IMR-90 (cell line): ENCODE measurements at regions not wholly inside any gene's neighbourhood (a gene's known extent, or its start where the extent isn't known, plus 50 kb on each side); places are given as distances from the start of the nearest gene placed in this dataset.

ENCODE experiments used
- ATAC-seq: fragments of 200-7000 bp; cut with Tn5 transposase; 2 replicates; pipeline ENCODE4 v1.9.1; 2020; ENCODE audit warnings: low read depth, mild to moderate bottlenecking, moderate library complexity
- BruUV-seq: library from RNA; stranded (reverse); fragments of 400-500 nt; replicated peaks from 2 replicates; lab custom pipeline; 2021; lab: Mats Ljungman, UMichigan
- CTCF ChIA-PET: fragments of 300-600 bp; formaldehyde crosslinking; extraction: SDS; loops from one replicate; lab custom pipeline; 2021; ENCODE audit warnings: antibody characterized with exemption; lab: Yijun Ruan, JAX
- POLR2A ChIA-PET: fragments of 300-600 bp; sonication (Branson Sonifier 250); formaldehyde crosslinking; loops from one replicate; lab custom pipeline; 2022; ENCODE audit warnings: antibody characterized with exemption; ENCODE audit not compliant: unreplicated experiment; lab: Charles Lee
- DNase-seq: peaks from one replicate; pipeline ENCODE4 v3.0.0; 2013
- H2AFZ ChIP-seq: replicated peaks from 2 replicates; pipeline ENCODE3; 2013; ENCODE audit warnings: low read length, mild to moderate bottlenecking; ENCODE audit not compliant: poor library complexity
- H2AK5ac ChIP-seq: 2 replicates; pipeline ENCODE4 v1.6.1; 2013; ENCODE audit warnings: low read depth, low read length, inconsistent platforms
- H2AK9ac ChIP-seq: replicated peaks from 2 replicates; pipeline ENCODE3; 2013; ENCODE audit warnings: mild to moderate bottlenecking, low read depth, low read length, moderate library complexity; ENCODE audit not compliant: poor library complexity
- H2BK120ac ChIP-seq: 2 replicates; pipeline ENCODE4 v1.6.1; 2013; ENCODE audit warnings: low read depth, low read length, inconsistent platforms
- H2BK15ac ChIP-seq: 3 replicates; pipeline ENCODE4 v1.6.1; 2013; ENCODE audit warnings: low read depth, low read length, inconsistent platforms
- H2BK20ac ChIP-seq: 2 replicates; pipeline ENCODE4 v1.6.1; 2013; ENCODE audit warnings: low read depth, mild to moderate bottlenecking, inconsistent platforms, low read length, moderate library complexity
- H2BK5ac ChIP-seq: 2 replicates; pipeline ENCODE4 v1.6.1; 2013; ENCODE audit warnings: mild to moderate bottlenecking, low read depth, low read length, inconsistent platforms; ENCODE audit not compliant: poor library complexity, severe bottlenecking
- H3K14ac ChIP-seq: replicated peaks from 2 replicates; pipeline ENCODE4 v1.6.1; 2013; ENCODE audit warnings: low read depth, low read length, inconsistent platforms
- H3K18ac ChIP-seq: 2 replicates; pipeline ENCODE4 v1.6.1; 2013; ENCODE audit warnings: low read depth, low read length, control low read depth
- H3K23ac ChIP-seq: 2 replicates; pipeline ENCODE4 v1.6.1; 2013; ENCODE audit warnings: low read depth, low read length, inconsistent platforms
- H3K27ac ChIP-seq: 2 replicates; pipeline ENCODE4 v1.5.1; 2013; ENCODE audit warnings: mild to moderate bottlenecking, control low read depth, low read length; ENCODE audit not compliant: insufficient read depth
- H3K27me3 ChIP-seq: 2 replicates; pipeline ENCODE4 v1.6.1; 2013; ENCODE audit warnings: low read length; ENCODE audit not compliant: control insufficient read depth, insufficient read depth
- H3K36me3 ChIP-seq: 2 replicates; pipeline ENCODE4 v1.6.1; 2013; ENCODE audit warnings: low read length, mixed read lengths; ENCODE audit not compliant: control insufficient read depth, insufficient read depth
- H3K4ac ChIP-seq: 2 replicates; pipeline ENCODE4 v1.6.1; 2013; ENCODE audit warnings: low read depth, low read length, inconsistent platforms
- H3K4me1 ChIP-seq: 2 replicates; pipeline ENCODE4 v1.6.1; 2013; ENCODE audit warnings: low read length, mixed read lengths; ENCODE audit not compliant: control insufficient read depth, insufficient read depth
- H3K4me2 ChIP-seq: 2 replicates; pipeline ENCODE4 v1.6.1; 2013; ENCODE audit warnings: low read depth, mild to moderate bottlenecking, control low read depth, low read length, moderate library complexity
- H3K4me3 ChIP-seq: 2 replicates; pipeline ENCODE4 v1.5.1; 2013; ENCODE audit warnings: low read depth, mild to moderate bottlenecking, control low read depth, low read length, moderate library complexity; ENCODE audit not compliant: insufficient read depth
- H3K56ac ChIP-seq: 2 replicates; pipeline ENCODE4 v1.6.1; 2013; ENCODE audit warnings: low read length, inconsistent platforms; ENCODE audit not compliant: insufficient read depth; ENCODE audit errors: extremely low read depth
- H3K79me1 ChIP-seq, 2 experiments: 2 replicates each; pipeline ENCODE4 v1.6.1; 2013; ENCODE audit warnings: low read length in 2 of 2, inconsistent platforms in 1 of 2, low read depth in 1 of 2
- H3K9ac ChIP-seq: 2 replicates; pipeline ENCODE4 v1.6.1; 2013; ENCODE audit warnings: low read depth, low read length, control low read depth
- H3K9me1 ChIP-seq: 2 replicates; pipeline ENCODE4 v1.6.1; 2013; ENCODE audit warnings: low read length, inconsistent platforms; ENCODE audit not compliant: insufficient read depth
- H3K9me3 ChIP-seq: 2 replicates; pipeline ENCODE4 v1.6.1; 2013; ENCODE audit warnings: low read length; ENCODE audit not compliant: control insufficient read depth, insufficient read depth
- H4K20me1 ChIP-seq: 2 replicates; pipeline ENCODE4 v1.6.1; 2013; ENCODE audit warnings: low read length, inconsistent platforms; ENCODE audit not compliant: insufficient read depth
- H4K5ac ChIP-seq: 2 replicates; pipeline ENCODE4 v1.6.1; 2013; ENCODE audit warnings: mild to moderate bottlenecking, low read depth, low read length, control low read depth
- H4K8ac ChIP-seq, 2 experiments: 2 replicates each; pipeline ENCODE4 v1.6.1; 2013; ENCODE audit warnings: low read depth in 2 of 2, low read length in 2 of 2, control low read depth in 1 of 2, inconsistent platforms in 1 of 2
- H4K91ac ChIP-seq: 2 replicates; pipeline ENCODE4 v1.6.1; 2013; ENCODE audit warnings: low read depth, low read length, inconsistent platforms; ENCODE audit not compliant: insufficient read depth
- BHLHE40 ChIP-seq: fragments of 150-350 bp; IDR thresholded peaks from 2 replicates; pipeline ENCODE4 v1.6.1; 2016; ENCODE audit warnings: mild to moderate bottlenecking, low read depth, low read length
- CEBPB ChIP-seq: IDR thresholded peaks from 2 replicates; pipeline ENCODE4 v1.6.1; 2012; ENCODE audit warnings: low read depth, low read length, improper control_type of control experiment
- CHD1 ChIP-seq: IDR thresholded peaks from 2 replicates; pipeline ENCODE4 v1.6.1; 2012; ENCODE audit warnings: low read depth, low read length, improper control_type of control experiment
- CTCF ChIP-seq: conservative IDR thresholded peaks from 2 replicates; pipeline ENCODE4 v1.5.1; 2012; ENCODE audit warnings: mild to moderate bottlenecking, low read depth, low read length, improper control_type of control experiment
- ELK1 ChIP-seq: fragments of 150-350 bp; IDR thresholded peaks from 2 replicates; pipeline ENCODE4 v1.6.1; 2016; ENCODE audit warnings: low read depth, mild to moderate bottlenecking, low read length, moderate library complexity, borderline replicate concordance
- FOS ChIP-seq: fragments of 150-350 bp; IDR thresholded peaks from 2 replicates; pipeline ENCODE4 v1.6.1; 2016; ENCODE audit warnings: low read depth, low read length
- MAFK ChIP-seq: IDR thresholded peaks from 2 replicates; pipeline ENCODE4 v1.6.1; 2012; ENCODE audit warnings: low read depth, low read length, improper control_type of control experiment
- MAZ ChIP-seq: IDR thresholded peaks from 2 replicates; pipeline ENCODE4 v1.6.1; 2012; ENCODE audit warnings: low read depth, mild to moderate bottlenecking, low read length, improper control_type of control experiment, moderate library complexity, borderline replicate concordance
- MXI1 ChIP-seq: IDR thresholded peaks from 2 replicates; pipeline ENCODE4 v1.6.1; 2012; ENCODE audit warnings: low read depth, mild to moderate bottlenecking, low read length, moderate library complexity, borderline replicate concordance
- POLR2A ChIP-seq: IDR thresholded peaks from 2 replicates; pipeline ENCODE4 v1.6.1; 2012; ENCODE audit warnings: mild to moderate bottlenecking, low read depth, low read length
- RAD21 ChIP-seq: IDR thresholded peaks from 2 replicates; pipeline ENCODE4 v1.6.1; 2012; ENCODE audit warnings: low read length, improper control_type of control experiment
- RCOR1 ChIP-seq: IDR thresholded peaks from 2 replicates; pipeline ENCODE4 v1.6.1; 2012; ENCODE audit warnings: mild to moderate bottlenecking, low read length, improper control_type of control experiment; ENCODE audit not compliant: insufficient replicate concordance
- SMC3 ChIP-seq: fragments of 150-350 bp; IDR thresholded peaks from 2 replicates; pipeline ENCODE4 v1.6.1; 2016; ENCODE audit warnings: low read depth, mild to moderate bottlenecking, antibody characterized with exemption, low read length, moderate library complexity
- USF2 ChIP-seq: fragments of 150-350 bp; IDR thresholded peaks from 2 replicates; pipeline ENCODE4 v1.6.1; 2017; ENCODE audit warnings: mild to moderate bottlenecking, antibody characterized with exemption, low read length, low read depth
- WGBS, 2 experiments: methylation state at CpG; one replicate each; pipeline versions ENCODE4 v1.1.5 to v1.1.7; 2013; ENCODE audit warnings: missing lambda C conversion rate in 2 of 2; ENCODE audit not compliant: insufficient read length in 1 of 2; ENCODE audit errors: extremely low coverage in 2 of 2; 5-methylcytosine and 5-hydroxymethylcytosine counted together
- dilution Hi-C: fragments of 300-500 bp; cut with HindIII; formaldehyde crosslinking; loops from one replicate; pipeline ENCODE4 v1.14.3; 2018; ENCODE audit warnings: low sequenced_read_pairs; ENCODE audit not compliant: unreplicated experiment
- in situ Hi-C: fragments of 300-500 bp; cut with MboI; formaldehyde crosslinking; loops from 3 replicates; pipeline ENCODE4 v1.14.3; 2019; ENCODE audit warnings: low sequenced_read_pairs, inconsistent platforms, mixed read lengths
- intact Hi-C: fragments of 100-400 bp; cut with micrococcal nuclease; formaldehyde crosslinking; loops from 2 replicates; pipeline ENCODE4 v1.10.0; 2022

- WGBS, 2 experiments = no CpG with 5 or more reads among the region's 1 CpG
- BruUV-seq = no TSS peak
- Histone ChIP-seq H4K20me1 (no peaks in the 10 kb centered on the region), H3K4me3 (no peak overlapping the region), H3K14ac (no peak overlapping the region), H2BK15ac (no peak overlapping the region), H2AK5ac (no peak overlapping the region), H3K79me1 (no peaks in the 10 kb centered on the region), H2AK9ac (no peak overlapping the region), H3K9ac (no peak overlapping the region), H3K36me3 (no peaks in the 10 kb centered on the region), H2BK5ac (no peak overlapping the region), H3K27ac (no peak overlapping the region), H3K9me3 (no peaks in the 10 kb centered on the region), H4K91ac (no peak overlapping the region), H3K9me1 (no peaks in the 10 kb centered on the region), H3K18ac (no peak overlapping the region), H3K4me2 (no peak overlapping the region), H3K56ac (no peak overlapping the region), H2AFZ (no peak overlapping the region), H3K27me3 (no peaks in the 10 kb centered on the region), H3K4me1 (no peaks in the 10 kb centered on the region), H4K5ac (no peak overlapping the region), H3K23ac (no peak overlapping the region), H2BK20ac (no peak overlapping the region), H2BK120ac (no peak overlapping the region), H4K8ac (no peak overlapping the region), H3K4ac (no peak overlapping the region)
- dilution Hi-C loops = no loop called here
- in situ Hi-C loops = no loop called here
- peak; percentile 61 for DNase-seq
- no peak for ATAC-seq
- intact Hi-C loops = no loop called here
- ChIA-PET POLR2A (interaction anchor here (0.6 kb wide), 1 partner anchor 372 kb away, joined by 3 read pairs; no protein-coding TSS in a partner anchor), CTCF (interaction anchor here (0.6 kb wide), 1 partner anchor 1282 kb away, joined by 5 read pairs; no protein-coding TSS in a partner anchor)
- TF ChIP-seq SMC3 (no peak), RAD21 (no peak), CHD1 (no peak), CTCF (no peak), MAZ (no peak), POLR2A (no peak), USF2 (no peak), ELK1 (no peak), MAFK (no peak), FOS (no peak), RCOR1 (no peak), BHLHE40 (no peak), CEBPB (no peak), MXI1 (no peak)
These were observed 232.5 kb downstream of the RFPL4B start for GRCh38 chr6:112579601-112580000.
